ENCODE measurements at regions not wholly inside any gene's neighbourhood (a gene's known extent, or its start where the extent isn't known, plus 50 kb on each side); places are given as distances from the start of the nearest gene placed in this dataset.
"Not testable (repeated sequence)": the region's sequence is repeated elsewhere in the genome, so short reads cannot be mapped to it uniquely, and the experiment has no call there.

DNA sequence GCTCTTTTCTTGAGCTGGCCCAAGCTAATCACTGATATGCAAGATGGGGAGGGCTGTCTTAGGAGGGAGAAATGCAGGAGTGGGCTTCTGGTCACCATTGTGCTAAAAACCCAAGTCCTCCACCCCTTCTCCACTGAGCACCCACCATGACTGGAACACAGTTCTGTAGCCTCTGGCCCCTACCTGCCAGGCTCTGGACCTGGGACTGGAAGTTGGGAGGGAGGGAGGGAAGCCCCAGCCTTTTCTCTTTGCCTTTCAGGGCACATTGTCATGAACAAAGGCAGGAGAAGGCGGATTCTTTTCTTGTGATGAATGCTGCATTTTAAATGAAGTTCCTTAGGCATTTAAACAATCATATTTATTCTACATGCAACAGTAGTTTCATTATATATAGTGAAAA is 559.1 kb upstream of the TRPC7 start:
- DNase-seq, result no peak

GRCh38 chr5:136910625-136911024 is 545.3 kb upstream of the TRPC7 start:
- DNase-seq, result no peak

- no peak for DNase-seq
These were observed 544.6 kb upstream of the TRPC7 start for GRCh38 chr5:136909906-136910305.

- DNase-seq, result no peak
These were observed 542.0 kb upstream of the TRPC7 start for GRCh38 chr5:136907371-136907770.

- DNase-seq, result no peak
These were observed 541.2 kb upstream of the TRPC7 start for GRCh38 chr5:136906545-136906944.

DNA sequence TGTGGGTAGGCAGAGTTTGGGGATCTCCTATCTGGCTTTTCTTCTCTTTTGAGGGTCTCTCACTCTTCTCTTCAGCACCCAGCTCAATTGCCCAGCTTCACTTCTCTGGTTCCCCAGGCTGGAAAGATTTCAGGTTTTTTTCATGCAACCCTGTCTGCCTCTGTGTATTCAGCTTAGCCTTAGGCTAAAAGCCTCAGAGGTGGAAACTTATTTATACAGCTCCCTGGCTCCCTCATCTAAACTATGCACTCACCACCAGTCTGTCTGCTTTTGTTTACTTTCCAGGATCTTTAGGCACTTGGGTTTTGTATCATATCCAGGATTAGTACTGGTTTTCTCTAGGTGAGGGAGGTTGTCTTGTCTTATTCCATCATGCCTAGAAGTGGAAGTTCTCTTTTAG is 540.2 kb upstream of the TRPC7 start:
- no peak for DNase-seq

DNA sequence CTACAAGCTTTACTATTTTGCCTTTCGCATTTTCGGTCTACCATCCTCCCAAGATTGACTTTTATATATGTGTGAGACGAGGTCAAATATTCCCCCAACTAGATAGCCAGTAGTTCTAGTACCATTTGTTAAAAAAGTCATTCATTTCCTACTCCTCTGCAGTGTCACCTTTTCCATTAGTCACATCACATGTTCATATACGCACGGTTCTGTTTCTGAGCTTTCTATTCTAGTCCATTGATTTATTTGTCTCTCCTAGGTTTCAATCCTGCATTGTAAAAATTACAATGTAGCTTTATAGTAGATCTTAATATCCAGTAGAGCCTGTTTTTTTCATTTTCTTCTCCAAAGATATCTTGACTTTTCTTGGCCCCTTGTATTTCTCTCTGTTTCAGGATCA is 528.7 kb upstream of the TRPC7 start:
- no peak for DNase-seq

DNA sequence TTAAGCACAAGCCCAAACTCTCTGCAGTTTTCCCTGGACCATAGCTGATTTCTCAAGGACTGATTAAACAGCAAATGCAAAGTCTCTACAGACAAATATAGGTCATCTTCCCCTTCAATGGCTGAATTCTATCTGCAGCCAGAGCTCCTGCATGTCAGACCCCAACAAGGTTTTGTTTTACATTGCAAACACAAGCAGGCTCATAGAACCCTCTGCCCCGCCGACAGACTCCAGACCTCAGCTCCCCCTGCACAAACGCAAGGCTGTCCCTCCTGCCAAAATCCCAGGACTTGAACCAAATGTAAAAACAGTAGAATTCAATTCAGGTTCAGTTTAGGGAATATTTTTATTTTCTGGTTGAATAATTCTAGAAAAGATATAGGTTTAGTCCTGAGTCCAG is 526.7 kb upstream of the TRPC7 start:
- DNase-seq, result no peak

DNA sequence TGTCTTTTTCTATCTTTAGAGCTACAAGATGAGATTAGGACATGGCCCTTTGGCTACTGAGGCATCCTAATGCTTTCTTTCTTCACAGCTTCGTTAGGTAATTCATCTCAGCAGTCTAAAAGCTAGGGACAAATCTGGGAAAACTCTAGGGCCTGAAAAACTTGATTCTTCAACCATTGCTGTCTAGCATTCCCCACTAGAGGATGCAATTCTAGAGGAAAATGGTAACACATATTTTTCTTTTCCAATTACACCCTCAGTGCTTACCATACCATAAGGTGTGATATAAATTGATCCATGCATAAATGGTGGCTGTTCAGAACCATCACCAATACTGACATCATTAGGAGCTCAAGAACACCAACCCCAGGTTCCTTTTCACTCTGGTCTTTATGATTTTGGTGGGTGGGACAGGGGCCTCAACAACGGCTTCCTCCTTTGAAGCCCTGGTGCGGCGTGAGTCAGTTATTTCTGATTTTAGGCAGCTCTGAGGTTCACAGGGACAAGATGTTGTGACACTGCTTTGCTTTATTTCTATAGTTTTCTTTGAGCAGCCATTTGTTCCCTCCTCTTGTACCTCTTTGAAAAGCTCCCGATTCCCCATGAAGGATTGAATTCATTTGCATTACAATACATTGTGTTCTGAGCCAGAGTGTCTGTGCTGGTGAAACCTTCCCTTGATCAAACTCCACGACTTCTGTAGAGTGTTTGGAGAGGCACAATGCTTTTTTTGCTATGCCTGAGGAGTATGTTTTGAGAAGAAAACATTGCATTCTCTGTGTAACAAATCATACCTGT is 526.0 kb upstream of the TRPC7 start:
- no peak for DNase-seq

GRCh38 chr5:136890431-136891148 is 525.2 kb upstream of the TRPC7 start:
- no peak for DNase-seq

GRCh38 chr5:136886608-136887007 is 521.3 kb upstream of the TRPC7 start:
- DNase-seq, result no peak

DNA sequence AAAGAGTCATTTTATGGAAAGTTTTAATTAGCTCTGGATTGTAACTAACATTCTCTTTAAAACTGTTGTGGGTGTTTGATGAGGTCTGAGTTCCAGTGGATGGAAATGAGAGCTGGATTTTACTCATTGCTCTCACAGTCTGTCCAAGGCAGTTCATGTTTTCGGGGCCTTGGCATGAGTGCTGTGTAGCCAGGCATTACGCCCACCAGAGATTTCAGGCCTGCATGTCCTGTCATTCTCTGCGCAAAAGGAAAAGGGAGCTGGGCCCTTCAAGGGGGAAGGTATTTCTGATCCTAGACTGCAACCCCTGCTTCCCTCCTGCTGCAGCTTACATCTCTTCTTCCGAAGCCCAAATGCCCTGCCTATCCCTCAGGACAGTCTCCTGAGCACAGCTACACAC is 499.6 kb upstream of the TRPC7 start:
- DNase-seq, result no peak

GRCh38 chr5:136856648-136857047 is 491.3 kb upstream of the TRPC7 start:
- DNase-seq, result no peak

- DNase-seq, result no peak
These were observed 488.6 kb upstream of the TRPC7 start for GRCh38 chr5:136853971-136854370.

- DNase-seq, result no peak
These were observed 475.3 kb upstream of the TRPC7 start for GRCh38 chr5:136840601-136841000.

GRCh38 chr5:136836093-136836492 is 470.7 kb upstream of the TRPC7 start:
- no peak for DNase-seq

DNA sequence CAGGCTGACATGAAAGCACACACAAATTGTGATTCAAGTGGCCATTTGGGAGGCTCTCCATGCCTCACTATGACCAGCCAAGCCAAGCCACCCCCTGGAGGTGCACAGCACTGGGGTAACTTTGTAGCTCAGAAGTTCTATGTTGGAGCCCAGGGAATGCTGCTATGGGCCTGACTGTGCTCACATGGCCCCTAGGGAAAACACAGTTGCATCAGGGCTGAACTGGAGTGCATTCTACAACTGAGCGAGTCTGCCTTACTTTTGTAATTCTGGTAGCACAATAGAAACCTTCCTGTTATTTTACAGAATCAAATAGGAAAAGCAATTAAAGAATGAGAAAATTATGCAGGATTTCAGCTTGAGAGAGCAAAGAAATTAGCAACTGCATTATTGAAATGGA is 455.5 kb upstream of the TRPC7 start:
- no peak for DNase-seq

GRCh38 chr5:136819526-136820302 is 454.4 kb upstream of the TRPC7 start:
- DNase-seq, result no peak

GRCh38 chr5:136816327-136816726 is 451.0 kb upstream of the TRPC7 start:
- no peak for DNase-seq

DNA sequence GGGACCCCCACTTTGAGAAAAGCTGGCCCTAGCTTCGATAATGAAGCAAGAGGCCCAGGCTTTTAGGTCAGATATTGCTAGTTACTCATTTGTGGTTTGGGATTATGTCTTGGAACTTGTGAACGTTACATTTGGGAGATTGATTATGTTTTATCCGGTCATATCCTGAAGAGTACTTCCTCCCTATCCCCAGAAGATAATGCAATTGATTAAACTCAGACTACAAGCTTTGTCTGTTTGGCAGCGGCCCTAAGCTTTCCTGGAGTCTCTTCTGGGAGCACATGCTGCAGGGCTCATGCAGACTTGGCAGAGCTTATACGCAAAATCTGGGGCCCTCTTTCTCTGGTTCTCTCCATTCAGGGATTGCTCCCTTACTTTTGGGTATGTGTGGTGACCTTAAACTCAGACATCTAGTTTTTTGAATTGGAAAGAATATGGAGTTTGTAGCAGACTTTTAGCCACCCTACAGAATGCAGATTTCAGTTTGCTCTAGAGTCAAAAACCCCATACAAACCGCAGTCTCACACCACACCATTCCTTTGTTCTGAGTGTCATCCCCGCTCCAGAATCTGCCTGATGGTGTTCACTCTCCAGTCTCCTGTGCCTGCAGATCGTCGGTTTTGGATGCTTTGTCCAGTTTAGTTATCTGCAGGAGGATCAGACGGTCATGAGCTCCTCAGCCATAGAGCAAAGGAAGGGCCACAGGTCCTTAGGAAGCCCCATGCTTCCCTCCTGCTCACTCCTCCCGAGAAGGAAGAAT is 449.5 kb upstream of the TRPC7 start:
- DNase-seq, result no peak

DNA sequence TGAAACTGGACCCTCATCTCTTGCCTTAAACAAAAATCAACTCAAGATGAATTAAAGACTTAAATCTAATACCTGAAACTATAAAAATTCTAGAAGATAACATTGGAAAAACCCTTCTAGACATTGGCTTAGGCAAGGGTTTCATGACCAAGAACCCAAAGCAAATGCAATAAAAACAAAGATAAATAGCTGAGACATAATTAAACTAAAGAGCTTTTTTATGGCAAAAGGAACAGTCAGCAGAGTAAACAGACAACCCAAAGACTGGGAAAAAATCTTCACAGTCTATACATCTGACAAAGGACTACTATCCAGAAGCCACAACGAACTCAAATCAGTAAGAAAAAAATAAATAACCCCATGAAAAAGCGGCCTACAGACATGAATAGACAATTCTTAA is 446.9 kb upstream of the TRPC7 start:
- DNase-seq, result not testable (repeated sequence)

DNA sequence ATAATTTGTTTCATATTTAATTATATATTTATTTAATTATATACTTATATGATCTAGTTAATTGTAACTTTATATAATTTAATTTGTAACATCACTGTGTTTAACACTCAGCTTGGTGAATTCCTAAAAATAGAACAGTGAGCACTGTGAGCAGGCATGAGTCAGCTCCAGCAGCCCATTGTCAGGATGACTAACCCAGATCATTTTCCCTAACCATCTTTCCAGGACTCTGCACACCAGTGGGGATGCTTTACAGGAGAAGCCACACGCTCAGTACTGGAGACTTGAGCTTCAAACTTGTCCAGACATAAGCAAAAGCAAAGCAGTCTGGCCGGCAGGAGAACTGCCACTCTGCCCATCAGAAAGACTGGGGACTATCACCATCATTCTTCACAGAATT is 446.2 kb upstream of the TRPC7 start:
- DNase-seq, result no peak

DNA sequence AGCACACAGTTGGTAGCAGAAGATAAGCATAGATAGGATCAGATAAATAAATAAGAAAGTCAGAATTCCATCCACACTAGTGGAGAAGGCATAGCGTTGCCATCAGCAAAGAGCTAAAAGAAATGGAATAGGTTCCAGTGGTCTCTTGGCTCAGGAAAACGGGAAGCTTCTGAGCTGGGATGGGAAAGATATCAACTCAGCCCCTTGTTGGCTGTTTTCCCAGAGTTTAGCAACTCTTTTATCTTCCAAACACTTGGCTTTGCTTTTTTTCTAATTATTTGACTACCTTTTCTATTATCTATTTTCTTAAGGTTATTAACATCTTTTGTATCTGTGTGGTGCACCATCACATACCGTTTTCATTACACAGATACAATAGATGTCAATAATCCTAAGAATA is 445.7 kb upstream of the TRPC7 start:
- no peak for DNase-seq

Data from bone marrow (tissue), 2 donors.